G401 (cell line): ENCODE measurements at regions not wholly inside any gene's neighbourhood (a gene's known extent, or its start where the extent isn't known, plus 50 kb on each side); places are given as distances from the start of the nearest gene placed in this dataset.
A peak's percentile ranks its signal among the peaks of the same experiment; 100 is the strongest.
"Not testable (repeated sequence)": the region's sequence is repeated elsewhere in the genome, so short reads cannot be mapped to it uniquely, and the experiment has no call there.

ENCODE experiments used
- DNase-seq: peaks from one replicate; pipeline ENCODE4 v3.0.0-alpha.2; 2015; ENCODE audit warnings: low spot score
- in situ Hi-C: cut with HindIII; loops from 2 replicates; pipeline ENCODE4 v1.10.0; 2016; ENCODE audit warnings: low sequenced_read_pairs, mixed read lengths

DNA sequence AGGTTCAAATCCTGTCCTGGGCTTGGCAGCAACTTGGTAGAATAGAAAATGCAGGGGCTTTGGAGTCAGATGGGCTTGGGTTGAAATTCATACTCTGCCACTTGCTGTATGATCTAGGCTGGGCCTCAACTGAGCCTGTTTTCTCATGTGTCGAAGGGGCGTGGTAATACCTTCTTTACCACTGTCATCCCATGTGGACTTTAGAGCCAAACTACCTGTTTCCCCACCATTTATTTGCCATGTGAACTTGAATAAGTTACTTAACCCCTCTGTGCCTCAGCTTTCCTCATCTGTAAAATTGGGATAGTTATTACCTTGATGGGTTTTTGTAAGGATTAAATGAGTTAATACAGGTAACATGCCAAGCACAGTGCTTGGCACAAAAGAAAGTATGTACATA, 106.0 kb downstream of the COPRS start:
- in situ Hi-C loops: no loop called here
- DNase-seq: no peak

DNA sequence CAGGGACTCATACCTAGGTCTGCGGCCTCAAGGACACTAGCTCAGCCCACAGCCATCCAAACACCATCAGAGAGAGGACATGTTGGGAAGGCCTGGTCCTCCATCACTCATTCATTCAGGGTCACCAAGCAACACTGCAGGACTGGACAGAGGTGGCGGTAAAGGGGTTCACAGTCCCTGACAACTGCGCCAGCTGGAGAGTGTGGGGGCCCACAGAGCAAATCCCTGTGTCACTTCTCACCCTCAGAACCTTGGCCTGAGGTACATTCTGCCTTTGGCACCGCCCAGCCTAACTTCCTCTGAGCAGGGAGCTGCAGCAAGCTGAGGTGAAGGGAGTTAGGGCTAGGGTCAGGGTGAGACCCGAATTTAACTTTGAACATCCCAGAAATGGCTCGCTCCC, 106.5 kb downstream of the COPRS start:
- DNase-seq: no peak
- in situ Hi-C loops: no loop called here

DNA sequence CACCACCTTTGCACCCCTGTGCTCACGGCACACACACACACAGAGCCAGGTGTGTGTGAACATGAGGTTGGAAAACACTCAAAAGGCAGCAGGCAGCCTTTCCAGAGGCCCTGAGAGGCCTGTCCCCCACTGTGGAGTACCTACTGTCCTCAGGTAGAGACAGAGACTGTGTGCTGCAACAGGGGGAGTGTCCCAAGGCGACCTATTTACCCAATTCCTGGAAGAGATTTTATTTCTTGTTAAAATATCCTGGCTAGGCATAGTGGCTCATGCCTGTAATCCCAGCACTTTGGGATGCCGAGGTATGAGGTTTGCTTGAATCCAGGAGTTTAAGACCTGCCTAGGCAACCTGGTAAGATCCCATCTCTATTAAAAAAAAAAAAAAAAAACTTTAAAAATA, 108.5 kb downstream of the COPRS start:
- in situ Hi-C loops: no loop called here
- DNase-seq: no peak

DNA sequence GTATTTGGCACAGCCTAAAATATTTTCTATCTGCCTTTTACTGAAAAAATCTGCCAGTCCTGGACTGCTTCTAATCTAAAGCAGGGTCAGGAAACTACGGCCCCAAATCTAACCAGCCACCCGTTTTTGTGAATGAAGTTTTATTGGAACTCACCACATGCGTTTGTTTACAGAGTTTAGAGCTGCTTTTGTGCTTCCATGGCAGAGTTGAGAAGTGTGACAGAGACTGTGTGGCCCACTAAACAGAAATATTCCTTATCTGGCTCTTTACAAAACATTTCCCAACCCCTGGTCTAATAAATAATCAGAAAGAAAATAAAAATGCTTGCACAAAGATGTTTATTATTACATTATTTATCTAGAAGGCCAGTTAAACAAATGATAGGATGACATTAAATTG, 110.2 kb downstream of the COPRS start:
- in situ Hi-C loops: no loop called here
- no peak for DNase-seq

DNA sequence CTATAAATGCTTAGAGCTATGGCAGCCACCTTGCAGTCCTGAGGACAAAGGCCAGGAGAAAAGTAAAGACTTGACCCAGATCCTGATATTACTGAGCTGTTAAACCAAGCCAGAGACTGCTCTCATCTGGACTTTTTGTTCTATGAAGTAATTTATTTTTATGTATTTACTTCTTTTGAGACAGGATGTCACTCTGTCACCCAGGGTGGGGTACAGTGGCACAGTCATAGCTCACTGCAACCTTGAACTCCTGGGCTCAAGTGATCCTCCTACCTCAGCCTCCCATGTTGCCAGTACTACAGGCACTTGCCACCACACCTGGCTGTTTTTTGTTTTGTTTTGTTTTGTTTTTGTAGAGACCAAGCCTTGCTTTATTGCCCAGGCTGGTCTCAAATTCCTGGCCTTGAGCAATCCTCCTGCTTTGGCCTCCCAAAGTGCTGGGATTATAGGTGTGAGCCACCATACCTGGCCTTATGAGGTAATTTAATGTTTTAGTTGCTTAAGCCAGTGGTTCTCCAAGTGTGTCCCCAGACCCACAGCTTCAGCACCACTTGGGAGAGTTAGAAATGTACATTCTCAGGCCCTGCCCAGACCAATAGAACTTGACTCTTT, 112.1 kb downstream of the COPRS start:
- no peak for DNase-seq
- in situ Hi-C loops: no loop called here

DNA sequence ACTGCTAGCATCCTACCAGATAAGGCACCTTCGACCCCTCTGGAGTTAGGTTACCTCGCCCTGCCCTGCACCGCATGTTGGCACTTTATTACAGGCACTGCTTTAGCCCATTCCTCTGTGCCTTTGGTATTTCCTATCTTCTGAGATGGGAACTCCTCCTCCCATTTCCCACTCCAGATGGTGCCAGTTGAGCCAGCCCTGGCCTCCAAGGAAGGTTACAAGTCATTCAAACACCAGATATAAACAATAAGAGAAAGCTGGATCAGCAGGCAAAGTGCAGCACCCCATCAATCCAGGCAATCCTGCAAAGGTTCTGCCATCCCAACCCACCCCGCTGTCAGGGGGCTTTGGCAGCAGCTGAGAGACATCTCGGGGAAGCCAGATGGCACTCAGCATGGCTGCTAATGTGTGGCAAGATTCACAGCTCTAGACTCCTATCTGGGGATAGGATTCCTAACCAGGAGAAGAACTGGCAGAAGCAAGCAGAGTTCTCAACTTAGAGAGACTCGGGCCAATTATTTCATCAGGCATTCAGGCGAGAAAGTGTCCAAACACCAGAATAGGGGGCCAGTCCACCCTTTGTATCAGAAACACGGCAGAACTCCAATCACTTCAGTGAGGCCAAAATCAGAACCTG, 113.0 kb downstream of the COPRS start:
- peak; percentile 93 for DNase-seq
- in situ Hi-C loops: no loop called here

DNA sequence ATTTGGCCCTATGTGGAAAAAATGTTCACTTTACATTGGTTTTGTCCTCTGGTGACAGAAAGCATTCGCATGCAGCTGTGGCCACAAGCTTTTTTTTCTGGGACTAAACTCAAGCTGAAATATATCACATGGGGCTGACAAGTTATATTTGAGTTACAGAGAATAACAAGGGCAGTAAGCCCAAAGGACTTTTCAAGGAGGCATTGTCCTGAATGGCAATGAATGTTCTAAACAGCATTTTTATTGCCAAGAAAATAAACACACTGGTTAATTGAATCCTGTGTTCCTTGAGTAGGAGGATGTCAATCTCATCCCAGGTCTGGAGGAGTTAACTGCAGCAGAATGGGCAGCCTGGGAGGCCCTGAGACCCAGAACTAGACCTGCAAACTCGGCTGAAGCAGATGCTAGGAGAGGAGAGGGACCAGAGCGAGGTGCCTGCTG, 114.5 kb downstream of the COPRS start:
- no peak for DNase-seq
- in situ Hi-C loops: no loop called here

DNA sequence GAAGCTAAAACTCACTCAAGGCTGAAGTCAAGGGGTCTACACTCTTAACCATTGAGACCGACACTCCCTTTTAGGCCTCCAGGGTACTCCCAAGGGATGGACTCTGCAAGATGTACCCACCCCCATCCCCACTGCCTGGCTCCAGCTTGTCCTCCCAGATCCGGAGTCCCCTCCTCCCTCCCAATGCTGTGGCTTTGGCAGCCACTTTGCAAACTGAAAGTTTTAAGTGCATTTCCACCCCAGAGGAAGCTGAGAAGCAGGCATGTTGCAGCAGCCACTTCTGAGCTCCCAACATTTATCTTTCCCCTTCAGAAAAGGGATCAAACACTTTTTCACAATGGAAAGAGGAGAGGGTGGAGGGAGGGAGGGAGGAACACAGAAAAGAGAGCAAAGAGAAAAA, 115.2 kb downstream of the COPRS start:
- in situ Hi-C loops: no loop called here

DNA sequence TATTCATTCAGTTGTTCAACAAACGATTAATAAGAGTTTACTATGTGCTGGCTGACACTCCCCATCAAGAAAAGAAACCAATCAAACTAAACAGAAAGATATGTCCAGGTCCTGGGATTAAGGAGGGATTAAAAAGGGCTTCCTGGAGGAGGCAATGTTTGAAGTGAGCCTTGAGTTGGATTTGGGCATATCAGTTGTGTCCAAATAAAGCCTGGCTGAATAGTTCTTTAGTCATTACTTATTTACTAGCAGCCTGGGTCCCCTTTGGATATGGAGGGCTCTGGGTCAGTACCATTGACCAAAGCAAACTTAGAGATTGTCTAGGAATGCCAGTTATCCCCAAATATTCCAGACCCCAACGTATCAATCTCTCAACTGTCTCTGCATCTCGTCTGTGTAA, 117.7 kb downstream of the COPRS start:
- in situ Hi-C loops: no loop called here
- DNase-seq: no peak

More for the DNA sequence above, 115.2 kb downstream of the COPRS start:
- DNase-seq: no peak

DNA sequence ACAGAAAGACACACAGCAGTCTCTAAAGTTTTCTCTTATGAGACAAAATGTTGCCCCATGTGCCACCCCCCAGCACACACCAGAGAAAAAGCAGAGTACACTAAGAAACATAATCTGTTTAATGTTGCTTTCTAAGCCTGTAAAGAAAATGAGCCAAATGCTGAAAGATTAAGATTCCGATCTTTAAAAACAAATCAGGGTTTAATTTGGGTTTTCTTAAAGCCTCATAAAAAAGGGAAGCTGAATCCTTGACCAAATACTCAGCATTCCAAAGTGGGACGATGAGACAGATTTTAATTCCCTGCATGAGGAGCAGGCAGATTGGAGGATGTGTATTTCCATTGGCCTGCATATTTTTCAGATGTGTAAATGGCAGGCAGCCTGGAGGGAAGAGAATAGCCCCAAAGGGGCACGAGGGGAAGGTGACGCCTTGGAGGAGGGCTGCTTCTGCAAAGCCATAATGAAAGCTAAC, 118.4 kb downstream of the COPRS start:
- DNase-seq: no peak
- in situ Hi-C loops: no loop called here

DNA sequence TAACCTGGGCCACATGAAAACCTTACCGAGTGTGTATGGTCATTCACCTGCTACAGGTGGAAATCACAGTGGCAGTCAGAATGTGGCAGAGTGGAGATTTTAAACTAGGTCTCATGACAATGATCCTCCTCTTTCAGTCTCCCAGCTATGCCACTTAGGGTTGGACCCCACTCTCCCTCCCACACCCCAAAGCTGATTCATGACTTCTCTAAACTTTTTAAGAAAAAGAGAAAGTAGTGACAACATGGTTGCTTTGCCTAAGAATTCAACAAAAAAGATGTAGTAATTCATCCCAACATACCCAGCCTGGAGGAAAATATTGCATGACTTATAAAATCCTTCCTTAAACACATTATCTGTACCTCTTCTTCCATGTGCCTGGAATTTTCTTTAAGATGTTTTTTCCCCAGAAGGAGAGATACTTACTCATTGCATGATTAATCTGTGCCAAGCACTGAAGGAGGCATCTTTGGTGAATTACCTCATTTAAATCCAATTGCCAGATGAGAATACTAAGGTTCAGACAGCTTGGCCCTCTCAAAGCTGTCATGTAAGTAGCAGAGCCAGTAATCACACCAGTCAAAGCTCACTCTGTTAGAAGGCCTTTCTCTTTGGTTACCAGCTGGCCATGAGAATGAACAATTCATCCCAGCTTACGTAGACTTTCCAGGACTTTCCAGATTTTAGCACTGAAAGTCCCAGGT, 119.9 kb downstream of the COPRS start:
- no peak for DNase-seq
- in situ Hi-C loops: no loop called here

DNA sequence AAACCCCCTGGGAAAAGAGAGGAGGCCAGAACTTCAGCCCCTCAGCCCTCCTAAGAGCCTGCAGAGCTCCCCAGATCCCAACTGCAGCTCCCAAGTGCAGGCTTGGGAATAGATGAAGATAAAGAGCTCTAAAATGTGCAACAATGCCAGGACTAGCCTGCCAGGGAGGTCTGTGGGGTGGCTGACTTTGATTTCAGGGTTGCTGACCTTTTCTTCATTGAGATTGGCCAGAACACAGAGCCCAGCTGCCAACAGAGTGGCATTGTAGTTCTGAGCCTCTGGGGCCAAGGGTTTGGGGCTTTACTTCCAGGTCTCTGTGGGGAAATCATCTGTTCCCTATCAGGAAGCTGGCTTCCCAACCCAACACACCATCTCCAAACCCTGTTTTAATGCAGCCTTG, 120.6 kb downstream of the COPRS start:
- DNase-seq: no peak
- in situ Hi-C loops: no loop called here

DNA sequence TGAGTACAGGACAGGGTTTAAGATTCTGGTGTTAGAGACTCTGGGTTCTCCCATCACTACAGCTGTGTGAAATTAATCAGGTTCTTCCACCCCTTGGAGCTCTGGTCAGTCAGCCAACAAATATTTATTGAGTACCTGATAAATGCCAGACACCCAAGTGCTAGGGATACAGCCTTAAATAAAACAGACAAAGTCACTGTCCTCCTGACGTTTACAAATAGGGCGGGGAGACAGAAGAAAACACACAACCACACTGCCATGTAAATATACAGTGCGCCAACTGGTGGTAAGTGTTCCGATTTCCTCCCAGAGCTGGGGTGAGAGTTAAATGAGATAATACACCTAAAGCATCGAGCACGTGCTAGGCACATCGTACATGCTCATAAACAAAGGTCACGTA, 121.0 kb downstream of the COPRS start:
- in situ Hi-C loops: no loop called here
- DNase-seq: no peak

DNA sequence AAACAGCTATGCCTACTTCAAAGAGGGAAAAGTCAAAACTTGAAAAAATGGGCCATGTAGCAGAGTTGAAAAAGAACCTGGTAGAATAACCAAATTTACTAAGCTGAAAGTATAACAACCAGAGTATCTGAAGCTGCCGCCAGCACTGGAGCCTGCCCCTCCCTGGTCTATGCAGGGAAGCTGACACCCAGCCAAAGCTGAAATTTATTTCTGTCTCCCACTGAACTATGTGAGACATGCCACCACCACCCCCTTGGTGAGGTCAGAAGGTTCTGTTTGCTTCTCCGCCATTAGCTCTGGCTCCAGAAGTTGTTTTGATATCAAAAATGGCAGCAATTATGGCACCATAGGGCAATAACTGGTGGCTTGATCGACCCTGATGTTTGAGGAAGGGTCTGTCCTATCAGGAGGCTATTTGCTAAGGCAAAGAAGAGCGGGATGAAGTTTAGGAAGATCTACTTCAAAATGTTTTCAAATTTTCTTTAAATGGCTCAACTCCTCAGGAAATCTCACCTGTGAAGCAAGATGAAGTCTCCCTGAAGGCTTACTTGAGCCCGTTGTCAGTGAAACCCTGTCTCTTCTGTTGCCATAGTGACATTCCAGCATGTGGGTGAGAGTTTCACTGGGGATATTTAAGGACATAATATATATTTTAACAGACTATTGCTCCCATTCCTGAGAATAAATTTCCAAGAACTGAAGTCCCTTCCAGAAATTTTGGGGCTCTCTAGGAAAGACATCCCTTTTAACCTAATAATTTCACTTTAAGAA, 122.0 kb downstream of the COPRS start:
- in situ Hi-C loops: no loop called here
- no peak for DNase-seq

DNA sequence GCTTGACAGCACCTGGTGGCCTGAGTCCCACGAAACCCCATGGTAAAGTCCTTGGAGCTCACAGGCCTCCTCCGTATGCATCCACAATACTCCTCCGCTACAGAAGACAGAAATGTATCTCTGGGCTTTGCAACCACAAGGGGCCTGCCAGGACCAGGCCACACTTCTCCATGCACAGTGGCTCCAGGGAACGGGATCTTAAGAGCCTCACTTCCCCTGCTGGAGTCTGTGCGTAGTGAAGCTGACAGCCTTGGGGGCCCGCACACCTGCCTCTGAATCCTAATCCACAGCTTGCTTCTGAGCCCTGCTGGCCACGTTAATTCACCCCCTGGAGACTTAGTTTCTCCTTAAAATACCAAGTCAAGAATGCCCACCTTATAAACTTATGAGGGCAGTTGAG, 125.7 kb downstream of the COPRS start:
- in situ Hi-C loops: no loop called here
- no peak for DNase-seq

DNA sequence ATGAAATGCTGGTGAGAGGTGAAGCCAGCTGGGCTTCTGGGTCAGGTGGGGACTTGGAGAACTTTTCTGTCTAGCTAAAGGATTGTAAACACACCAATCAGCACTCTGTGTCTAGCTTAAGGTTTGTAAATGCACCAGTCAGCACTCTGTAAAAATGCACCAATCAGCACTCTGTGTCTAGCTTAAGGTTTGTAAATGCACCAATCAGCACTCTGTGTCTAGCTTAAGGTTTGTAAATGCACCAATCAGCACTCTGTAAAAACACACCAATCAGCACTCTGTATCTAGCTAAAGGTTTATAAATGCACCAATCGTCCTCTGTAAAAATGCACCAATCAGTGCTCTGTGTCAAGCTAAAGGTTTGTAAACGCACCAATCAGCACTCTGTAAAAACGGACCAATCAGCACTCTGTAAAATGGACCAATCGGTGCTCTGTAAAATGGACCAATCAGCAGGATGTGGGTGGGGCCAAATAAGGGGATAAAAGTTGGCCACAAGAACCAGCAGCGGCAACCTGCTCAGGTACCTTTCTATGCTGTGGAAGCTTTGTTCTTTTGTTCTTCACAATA, 127.4 kb downstream of the COPRS start:
- DNase-seq, in situ Hi-C loops: not testable (repeated sequence)

DNA sequence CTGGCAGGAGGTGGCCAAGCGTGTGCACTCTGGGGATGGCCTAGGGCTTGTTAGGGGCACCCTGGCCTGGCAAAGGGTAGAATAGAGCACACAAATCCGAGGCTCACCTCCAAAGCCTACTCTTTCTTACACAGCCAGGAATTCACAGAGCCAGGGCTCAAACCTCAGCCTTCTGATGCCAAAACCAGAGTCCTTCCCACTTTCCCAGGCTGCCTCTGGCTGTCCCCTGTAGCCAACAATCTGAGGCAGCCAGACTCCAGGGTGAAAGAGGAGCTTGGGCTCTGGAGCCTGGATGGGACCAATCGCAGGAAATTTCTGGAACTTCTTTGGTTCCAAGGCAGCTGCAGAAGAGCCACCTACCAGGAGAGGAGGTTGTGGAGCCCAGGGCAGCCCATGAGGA, 127.9 kb downstream of the COPRS start:
- in situ Hi-C loops: no loop called here
- no peak for DNase-seq

DNA sequence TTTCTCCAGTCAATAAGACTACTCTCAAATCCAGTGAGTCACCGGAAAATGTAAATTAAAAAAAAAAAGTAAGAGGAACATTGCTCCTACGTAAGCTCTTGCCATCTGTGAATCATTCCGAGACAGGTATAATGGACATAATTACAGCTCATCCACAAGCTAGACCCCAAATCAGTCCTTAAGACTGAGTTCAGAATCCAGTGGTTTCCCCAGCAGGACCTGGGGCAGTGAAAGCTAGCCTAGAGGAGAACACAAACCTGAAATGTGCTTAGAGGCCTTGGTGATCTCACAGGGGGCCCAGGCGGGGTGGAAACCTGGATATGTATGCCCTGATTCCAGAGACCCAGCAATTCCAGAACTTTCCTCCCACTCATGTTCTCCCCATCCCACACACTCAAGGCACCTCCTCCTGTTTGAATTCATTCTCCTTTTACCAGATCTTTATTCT, 132.0 kb downstream of the COPRS start:
- in situ Hi-C loops: no loop called here
- DNase-seq: no peak

DNA sequence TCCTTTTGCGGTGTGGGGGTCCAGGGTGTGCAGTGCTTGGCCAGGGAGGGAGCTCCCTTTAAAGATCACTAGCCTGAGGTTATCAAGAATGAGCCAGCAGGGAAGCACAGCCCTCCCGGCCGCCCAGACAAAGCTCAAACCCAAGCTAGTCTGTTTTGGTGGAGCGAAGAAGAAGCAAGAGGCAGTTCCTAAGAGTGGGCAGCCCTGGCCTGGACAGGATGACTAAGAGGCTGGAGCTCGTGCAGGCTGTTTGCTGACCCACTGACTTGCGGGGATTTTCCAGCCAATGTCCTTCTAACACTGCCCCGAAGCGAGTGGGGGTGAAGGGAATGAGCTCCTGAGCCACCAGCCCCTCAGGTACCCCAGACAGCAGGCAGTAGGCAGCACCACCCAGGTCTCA, 134.4 kb downstream of the COPRS start:
- DNase-seq: no peak
- in situ Hi-C loops: no loop called here

DNA sequence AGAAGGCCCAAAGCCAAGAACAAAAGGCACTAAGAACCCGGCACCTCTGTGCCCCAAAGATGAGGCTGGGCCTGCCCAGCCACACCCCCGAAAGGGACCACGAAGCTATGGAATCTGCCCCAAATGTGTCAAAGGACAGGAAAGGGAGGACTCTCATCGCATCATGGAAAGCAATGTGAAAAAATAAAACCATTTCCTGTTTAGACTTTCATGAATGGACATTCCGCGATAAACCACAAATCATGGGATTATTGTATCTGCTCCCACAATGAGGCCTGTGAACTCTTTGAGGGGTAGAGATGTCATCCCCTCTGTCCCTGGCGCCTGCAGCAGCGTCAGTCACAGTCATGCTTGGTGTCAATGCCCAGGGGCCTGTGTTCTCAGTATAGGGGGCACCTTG, 135.0 kb downstream of the COPRS start:
- in situ Hi-C loops: no loop called here
- DNase-seq: no peak
